NT2/D1 (cell line): ENCODE measurements at regions not wholly inside any gene's neighbourhood (a gene's known extent, or its start where the extent isn't known, plus 50 kb on each side); places are given as distances from the start of the nearest gene placed in this dataset.

Experiments used
- SUZ12 ChIP-seq: IDR thresholded peaks from 2 replicates; pipeline ENCODE4 v1.6.1; 2011; ENCODE audit not compliant: insufficient read length, insufficient read depth; ENCODE audit errors: extremely low read depth
- YY1 ChIP-seq: IDR thresholded peaks from 2 replicates; pipeline ENCODE4 v1.6.1; 2011; ENCODE audit not compliant: insufficient read length, insufficient read depth
- ZNF274 ChIP-seq: IDR thresholded peaks from 2 replicates; pipeline ENCODE4 v1.6.1; 2011; ENCODE audit warnings: mild to moderate bottlenecking, low read depth, low read length

GRCh38 chr10:30188101-30188500 lies 128.7 kb upstream of the JCAD start:
- TF ChIP-seq SUZ12: no peak
- no peak for TF ChIP-seq ZNF274
- TF ChIP-seq YY1: no peak
